GM12878 (cell line): ENCODE measurements at regions not wholly inside any gene's neighbourhood (a gene's known extent, or its start where the extent isn't known, plus 50 kb on each side); places are given as distances from the start of the nearest gene placed in this dataset.

Source experiments
- BCL11A ChIP-seq: IDR thresholded peaks from 2 replicates; pipeline ENCODE4 v1.6.1; 2011; ENCODE audit warnings: low read depth, low read length
- CHD2 ChIP-seq: IDR thresholded peaks from 2 replicates; pipeline ENCODE4 v1.6.1; 2011; ENCODE audit warnings: low read depth, low read length, improper control_type of control experiment, borderline replicate concordance
- DPF2 ChIP-seq: fragments of 450-650 bp; IDR thresholded peaks from 2 replicates; pipeline ENCODE4 v1.6.1; 2017; ENCODE audit warnings: mild to moderate bottlenecking
- JUND ChIP-seq: IDR thresholded peaks from 2 replicates; pipeline ENCODE4 v1.6.1; 2012; ENCODE audit warnings: low read depth, mild to moderate bottlenecking, low read length, improper control_type of control experiment, moderate library complexity
- KDM1A ChIP-seq: fragments of 200-600 bp; sonication (generic); IDR thresholded peaks from 2 replicates; pipeline ENCODE4 v1.6.1; 2016; ENCODE audit warnings: borderline replicate concordance
- NBN ChIP-seq: fragments of 450-650 bp; IDR thresholded peaks from 2 replicates; pipeline ENCODE4 v1.6.1; 2016
- POLR2A ChIP-seq: IDR thresholded peaks from 2 replicates; pipeline ENCODE4 v1.6.1; 2011; ENCODE audit warnings: low read depth, mild to moderate bottlenecking, low read length
- POLR2AphosphoS2 ChIP-seq: IDR thresholded peaks from 2 replicates; pipeline ENCODE4 v1.6.1; 2011; ENCODE audit warnings: low read depth, mild to moderate bottlenecking, low read length, improper control_type of control experiment, moderate library complexity
- POLR2AphosphoS5 ChIP-seq: IDR thresholded peaks from 2 replicates; pipeline ENCODE4 v1.6.1; 2011; ENCODE audit warnings: mild to moderate bottlenecking, low read length, inconsistent platforms
- SIX5 ChIP-seq: IDR thresholded peaks from 2 replicates; pipeline ENCODE4 v1.6.1; 2011; ENCODE audit warnings: mild to moderate bottlenecking, low read depth, low read length, moderate library complexity; ENCODE audit not compliant: severe bottlenecking
- ZBED1 ChIP-seq: IDR thresholded peaks from 2 replicates; pipeline ENCODE4 v1.6.1; 2016; ENCODE audit warnings: borderline replicate concordance
- TF ChIP-seq, protein P1 (sequence below), 3 experiments: IDR thresholded peaks in 2 of 3; conservative IDR thresholded peaks in 1 of 3; 2 replicates each; pipeline ENCODE4 v1.5.1; 2011; ENCODE audit warnings: low read depth in 3 of 3, low read length in 3 of 3, mild to moderate bottlenecking in 3 of 3, control low read depth in 2 of 3, moderate library complexity in 2 of 3, inconsistent platforms in 1 of 3, mixed read lengths in 1 of 3; ENCODE audit not compliant: control insufficient read depth in 2 of 3, insufficient read depth in 1 of 3; ENCODE audit errors: extremely low read depth in 1 of 3
- TF ChIP-seq, protein P2 (sequence below): fragments of 450-650 bp; IDR thresholded peaks from 2 replicates; pipeline ENCODE4 v1.6.1; 2016; ENCODE audit warnings: mild to moderate bottlenecking, moderate library complexity, borderline replicate concordance
- TF ChIP-seq, protein P3 (sequence below): fragments of 450-650 bp; IDR thresholded peaks from 2 replicates; pipeline ENCODE4 v1.6.1; 2017; ENCODE audit warnings: mild to moderate bottlenecking

DNA sequence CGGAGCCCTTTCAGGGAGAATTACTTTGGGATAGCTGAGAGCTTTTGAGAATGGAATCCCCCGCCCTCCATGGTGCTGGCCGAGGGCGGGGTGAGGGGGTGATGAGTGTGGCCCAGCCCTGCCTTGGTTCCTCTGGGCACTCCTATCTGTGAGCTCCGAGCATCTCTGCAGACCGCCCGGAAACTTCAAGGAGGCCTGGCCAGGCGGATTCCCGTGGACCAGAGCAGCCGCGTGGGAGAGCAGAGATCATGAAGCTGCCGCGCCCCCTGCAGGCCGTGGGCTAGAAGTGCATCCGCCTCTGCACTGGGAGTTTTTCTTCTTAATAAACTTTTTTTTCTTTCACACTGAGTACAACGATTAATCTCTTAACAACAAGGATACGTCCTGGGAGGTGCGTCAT, 392.9 kb upstream of the EEF2KMT start:
- TF ChIP-seq NBN (no peak), BCL11A (no peak), ZBED1 (no peak), POLR2AphosphoS5 (no peak), POLR2AphosphoS2 (no peak), POLR2A (no peak), SIX5 (no peak), DPF2 (no peak), CHD2 (no peak), KDM1A (no peak), JUND (no peak)
- TF ChIP-seq, protein P1, sequence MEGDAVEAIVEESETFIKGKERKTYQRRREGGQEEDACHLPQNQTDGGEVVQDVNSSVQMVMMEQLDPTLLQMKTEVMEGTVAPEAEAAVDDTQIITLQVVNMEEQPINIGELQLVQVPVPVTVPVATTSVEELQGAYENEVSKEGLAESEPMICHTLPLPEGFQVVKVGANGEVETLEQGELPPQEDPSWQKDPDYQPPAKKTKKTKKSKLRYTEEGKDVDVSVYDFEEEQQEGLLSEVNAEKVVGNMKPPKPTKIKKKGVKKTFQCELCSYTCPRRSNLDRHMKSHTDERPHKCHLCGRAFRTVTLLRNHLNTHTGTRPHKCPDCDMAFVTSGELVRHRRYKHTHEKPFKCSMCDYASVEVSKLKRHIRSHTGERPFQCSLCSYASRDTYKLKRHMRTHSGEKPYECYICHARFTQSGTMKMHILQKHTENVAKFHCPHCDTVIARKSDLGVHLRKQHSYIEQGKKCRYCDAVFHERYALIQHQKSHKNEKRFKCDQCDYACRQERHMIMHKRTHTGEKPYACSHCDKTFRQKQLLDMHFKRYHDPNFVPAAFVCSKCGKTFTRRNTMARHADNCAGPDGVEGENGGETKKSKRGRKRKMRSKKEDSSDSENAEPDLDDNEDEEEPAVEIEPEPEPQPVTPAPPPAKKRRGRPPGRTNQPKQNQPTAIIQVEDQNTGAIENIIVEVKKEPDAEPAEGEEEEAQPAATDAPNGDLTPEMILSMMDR (IDR thresholded peaks at IDR 0.05 in 2 of 3, conservative IDR thresholded peaks at IDR 0.05 in 1 of 3; ENCODE audit: control insufficient read depth in 2 of 3, extremely low read depth in 1 of 3, insufficient read depth in 1 of 3, low read depth in 3 of 3, low read length in 3 of 3) = peak; percentile 51 to 65 (median 60)
- TF ChIP-seq, protein P2, sequence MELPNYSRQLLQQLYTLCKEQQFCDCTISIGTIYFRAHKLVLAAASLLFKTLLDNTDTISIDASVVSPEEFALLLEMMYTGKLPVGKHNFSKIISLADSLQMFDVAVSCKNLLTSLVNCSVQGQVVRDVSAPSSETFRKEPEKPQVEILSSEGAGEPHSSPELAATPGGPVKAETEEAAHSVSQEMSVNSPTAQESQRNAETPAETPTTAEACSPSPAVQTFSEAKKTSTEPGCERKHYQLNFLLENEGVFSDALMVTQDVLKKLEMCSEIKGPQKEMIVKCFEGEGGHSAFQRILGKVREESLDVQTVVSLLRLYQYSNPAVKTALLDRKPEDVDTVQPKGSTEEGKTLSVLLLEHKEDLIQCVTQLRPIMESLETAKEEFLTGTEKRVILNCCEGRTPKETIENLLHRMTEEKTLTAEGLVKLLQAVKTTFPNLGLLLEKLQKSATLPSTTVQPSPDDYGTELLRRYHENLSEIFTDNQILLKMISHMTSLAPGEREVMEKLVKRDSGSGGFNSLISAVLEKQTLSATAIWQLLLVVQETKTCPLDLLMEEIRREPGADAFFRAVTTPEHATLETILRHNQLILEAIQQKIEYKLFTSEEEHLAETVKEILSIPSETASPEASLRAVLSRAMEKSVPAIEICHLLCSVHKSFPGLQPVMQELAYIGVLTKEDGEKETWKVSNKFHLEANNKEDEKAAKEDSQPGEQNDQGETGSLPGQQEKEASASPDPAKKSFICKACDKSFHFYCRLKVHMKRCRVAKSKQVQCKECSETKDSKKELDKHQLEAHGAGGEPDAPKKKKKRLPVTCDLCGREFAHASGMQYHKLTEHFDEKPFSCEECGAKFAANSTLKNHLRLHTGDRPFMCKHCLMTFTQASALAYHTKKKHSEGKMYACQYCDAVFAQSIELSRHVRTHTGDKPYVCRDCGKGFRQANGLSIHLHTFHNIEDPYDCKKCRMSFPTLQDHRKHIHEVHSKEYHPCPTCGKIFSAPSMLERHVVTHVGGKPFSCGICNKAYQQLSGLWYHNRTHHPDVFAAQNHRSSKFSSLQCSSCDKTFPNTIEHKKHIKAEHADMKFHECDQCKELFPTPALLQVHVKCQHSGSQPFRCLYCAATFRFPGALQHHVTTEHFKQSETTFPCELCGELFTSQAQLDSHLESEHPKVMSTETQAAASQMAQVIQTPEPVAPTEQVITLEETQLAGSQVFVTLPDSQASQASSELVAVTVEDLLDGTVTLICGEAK = no peak
- TF ChIP-seq, protein P3, sequence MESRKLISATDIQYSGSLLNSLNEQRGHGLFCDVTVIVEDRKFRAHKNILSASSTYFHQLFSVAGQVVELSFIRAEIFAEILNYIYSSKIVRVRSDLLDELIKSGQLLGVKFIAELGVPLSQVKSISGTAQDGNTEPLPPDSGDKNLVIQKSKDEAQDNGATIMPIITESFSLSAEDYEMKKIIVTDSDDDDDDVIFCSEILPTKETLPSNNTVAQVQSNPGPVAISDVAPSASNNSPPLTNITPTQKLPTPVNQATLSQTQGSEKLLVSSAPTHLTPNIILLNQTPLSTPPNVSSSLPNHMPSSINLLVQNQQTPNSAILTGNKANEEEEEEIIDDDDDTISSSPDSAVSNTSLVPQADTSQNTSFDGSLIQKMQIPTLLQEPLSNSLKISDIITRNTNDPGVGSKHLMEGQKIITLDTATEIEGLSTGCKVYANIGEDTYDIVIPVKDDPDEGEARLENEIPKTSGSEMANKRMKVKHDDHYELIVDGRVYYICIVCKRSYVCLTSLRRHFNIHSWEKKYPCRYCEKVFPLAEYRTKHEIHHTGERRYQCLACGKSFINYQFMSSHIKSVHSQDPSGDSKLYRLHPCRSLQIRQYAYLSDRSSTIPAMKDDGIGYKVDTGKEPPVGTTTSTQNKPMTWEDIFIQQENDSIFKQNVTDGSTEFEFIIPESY = no peak
